Type B pancreatic cell (in vitro differentiated cells): ENCODE measurements at regions not wholly inside any gene's neighbourhood (a gene's known extent, or its start where the extent isn't known, plus 50 kb on each side); places are given as distances from the start of the nearest gene placed in this dataset.

Experiments used
- DNase-seq: peaks from one replicate; pipeline ENCODE4 v3.0.0; 2021; ENCODE audit warnings: mixed read lengths; ENCODE audit not compliant: unreplicated experiment; ENCODE audit errors: extremely low spot score
- H3K27ac Mint-ChIP-seq: 2 replicates; pipeline ENCODE4 v1.8.0; 2021; ENCODE audit warnings: mild to moderate bottlenecking, mixed read lengths
- H3K27me3 Mint-ChIP-seq: 2 replicates; pipeline ENCODE4 v1.8.0; 2021; ENCODE audit warnings: mixed read lengths
- H3K36me3 Mint-ChIP-seq: 2 replicates; pipeline ENCODE4 v1.8.0; 2021; ENCODE audit warnings: mixed read lengths
- H3K4me1 Mint-ChIP-seq: one replicate; pipeline ENCODE4 v1.8.0; 2021; ENCODE audit warnings: mixed read lengths; ENCODE audit not compliant: unreplicated experiment
- H3K4me3 Mint-ChIP-seq: 2 replicates; pipeline ENCODE4 v1.8.0; 2021; ENCODE audit warnings: mild to moderate bottlenecking, mixed read lengths
- H3K9me3 Mint-ChIP-seq: 2 replicates; pipeline ENCODE4 v1.8.0; 2021; ENCODE audit warnings: mixed read lengths
- CTCF ChIP-seq: fragments of 200-600 bp; sonication (generic); conservative IDR thresholded peaks from 2 replicates; pipeline ENCODE4 v1.5.0; 2021; ENCODE audit warnings: antibody characterized with exemption, mild to moderate bottlenecking

- Mint-ChIP-seq H3K27ac (no peak overlapping the region), H3K4me1 (peaks cover 3% of the 10 kb centered on the region), H3K9me3 (peaks cover 12% of the 10 kb centered on the region), H3K4me3 (no peak overlapping the region), H3K27me3 (no peaks in the 10 kb centered on the region), H3K36me3 (no peaks in the 10 kb centered on the region)
- DNase-seq: no peak
- no peak for TF ChIP-seq CTCF
Measured at GRCh38 chr7:52249741-52250140, 785.7 kb upstream of the POM121L12 start.

- no peak overlapping the region for H3K27ac Mint-ChIP-seq
- no peak for TF ChIP-seq CTCF
- no peak for DNase-seq
- H3K27me3 Mint-ChIP-seq: no peaks in the 10 kb centered on the region
- no peak overlapping the region for H3K4me3 Mint-ChIP-seq
- no peaks in the 10 kb centered on the region for H3K36me3 Mint-ChIP-seq
- peaks cover 10% of the 10 kb centered on the region for H3K9me3 Mint-ChIP-seq
- H3K4me1 Mint-ChIP-seq: peaks cover 3% of the 10 kb centered on the region
Measured at GRCh38 chr7:52247518-52247917, 787.9 kb upstream of the POM121L12 start.

- DNase-seq: no peak
- Mint-ChIP-seq H3K27ac (no peak overlapping the region), H3K36me3 (no peaks in the 10 kb centered on the region), H3K9me3 (peaks cover 6% of the 10 kb centered on the region), H3K4me1 (peaks cover 3% of the 10 kb centered on the region), H3K27me3 (no peaks in the 10 kb centered on the region), H3K4me3 (no peak overlapping the region)
- no peak for TF ChIP-seq CTCF
Measured at GRCh38 chr7:52243685-52244084, 791.7 kb upstream of the POM121L12 start.

- Mint-ChIP-seq H3K27me3 (peaks cover 3% of the 10 kb centered on the region), H3K9me3 (peaks cover 4% of the 10 kb centered on the region), H3K4me1 (no peaks in the 10 kb centered on the region), H3K27ac (no peak overlapping the region), H3K4me3 (no peak overlapping the region), H3K36me3 (no peaks in the 10 kb centered on the region)
- no peak for TF ChIP-seq CTCF
- no peak for DNase-seq
Measured at GRCh38 chr7:52233248-52233647, 802.2 kb upstream of the POM121L12 start.

GRCh38 chr7:52211930-52212329 is 823.5 kb upstream of the POM121L12 start:
- no peak for DNase-seq
- TF ChIP-seq CTCF: no peak
- H3K9me3 Mint-ChIP-seq: no peaks in the 10 kb centered on the region
- H3K27me3 Mint-ChIP-seq: no peaks in the 10 kb centered on the region
- no peaks in the 10 kb centered on the region for H3K36me3 Mint-ChIP-seq
- no peak overlapping the region for H3K27ac Mint-ChIP-seq
- H3K4me1 Mint-ChIP-seq: peaks cover 4% of the 10 kb centered on the region
- H3K4me3 Mint-ChIP-seq: no peak overlapping the region

- Mint-ChIP-seq H3K36me3 (no peaks in the 10 kb centered on the region), H3K27me3 (no peaks in the 10 kb centered on the region), H3K4me3 (no peak overlapping the region), H3K27ac (no peak overlapping the region), H3K4me1 (peaks cover 4% of the 10 kb centered on the region), H3K9me3 (no peaks in the 10 kb centered on the region)
- TF ChIP-seq CTCF: no peak
- DNase-seq: no peak
Measured at GRCh38 chr7:52209614-52210013, 825.8 kb upstream of the POM121L12 start.
